ENCODE measurements at regions not wholly inside any gene's neighbourhood (a gene's known extent, or its start where the extent isn't known, plus 50 kb on each side); places are given as distances from the start of the nearest gene placed in this dataset.
"Not testable (repeated sequence)": the region's sequence is repeated elsewhere in the genome, so short reads cannot be mapped to it uniquely, and the experiment has no call there.

- DNase-seq (ENCODE audit: low read depth in 2 of 2), result no peak
Observed at GRCh38 chr3:105278688-105279087, 88.0 kb upstream of the ALCAM start.

DNA sequence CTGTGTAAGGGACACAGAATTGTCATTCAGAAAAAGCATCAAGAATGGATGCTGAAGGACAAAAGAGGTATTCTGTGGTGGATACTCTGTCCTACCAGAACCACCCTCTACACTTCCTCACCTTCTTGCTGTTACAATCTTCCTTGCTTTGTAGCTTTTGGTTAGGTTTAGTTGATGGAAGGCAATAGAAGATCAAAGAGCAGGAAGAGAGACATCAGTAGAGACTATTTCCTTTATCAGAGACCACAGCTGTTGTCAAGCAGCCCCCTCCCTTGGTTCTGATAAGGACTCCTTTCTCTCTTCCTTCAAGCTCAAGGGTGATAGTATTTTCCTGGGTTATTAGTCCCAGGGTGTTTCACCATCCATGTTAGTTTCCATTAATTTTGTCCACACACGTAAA, 84.7 kb upstream of the ALCAM start:
- DNase-seq (ENCODE audit: low read depth in 2 of 2), result no peak

GRCh38 chr3:105284876-105285275, 81.8 kb upstream of the ALCAM start:
- no peak for DNase-seq (ENCODE audit: low read depth in 2 of 2)

GRCh38 chr3:105285653-105286241, 81.0 kb upstream of the ALCAM start:
- no peak for DNase-seq (ENCODE audit: low read depth in 2 of 2)

- DNase-seq (ENCODE audit: low read depth in 2 of 2), result no peak
Observed at GRCh38 chr3:105293441-105293840, 73.3 kb upstream of the ALCAM start.

DNA sequence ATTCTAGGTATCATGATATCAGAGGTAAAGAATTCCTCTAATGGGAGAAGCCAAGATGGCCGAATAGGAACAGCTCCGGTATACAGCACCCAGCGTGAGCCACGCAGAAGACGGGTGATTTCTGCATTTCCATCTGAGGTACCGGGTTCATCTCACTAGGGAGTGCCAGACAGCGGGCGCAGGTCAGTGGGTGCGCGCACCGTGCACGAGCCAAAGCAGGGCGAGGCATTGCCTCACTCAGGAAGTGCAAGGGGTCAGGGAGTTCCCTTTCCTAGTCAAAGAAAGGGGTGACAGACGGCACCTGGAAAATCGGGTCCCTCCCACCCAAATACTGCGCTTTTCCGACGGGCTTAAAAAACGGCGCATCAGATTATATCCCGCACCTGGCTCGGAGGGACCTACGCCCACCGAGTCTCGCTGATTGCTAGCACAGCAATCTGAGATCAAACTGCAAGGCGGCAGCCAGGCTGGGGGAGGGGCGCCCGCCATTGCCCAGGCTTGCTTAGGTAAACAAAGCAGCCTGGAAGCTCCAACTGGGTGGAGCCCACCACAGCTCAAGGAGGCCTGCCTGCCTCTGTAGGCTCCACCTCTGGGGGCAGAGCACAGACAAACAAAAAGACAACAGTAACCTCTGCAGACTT, 70.4 kb upstream of the ALCAM start:
- not testable (repeated sequence) for DNase-seq (ENCODE audit: low read depth in 2 of 2)

DNA sequence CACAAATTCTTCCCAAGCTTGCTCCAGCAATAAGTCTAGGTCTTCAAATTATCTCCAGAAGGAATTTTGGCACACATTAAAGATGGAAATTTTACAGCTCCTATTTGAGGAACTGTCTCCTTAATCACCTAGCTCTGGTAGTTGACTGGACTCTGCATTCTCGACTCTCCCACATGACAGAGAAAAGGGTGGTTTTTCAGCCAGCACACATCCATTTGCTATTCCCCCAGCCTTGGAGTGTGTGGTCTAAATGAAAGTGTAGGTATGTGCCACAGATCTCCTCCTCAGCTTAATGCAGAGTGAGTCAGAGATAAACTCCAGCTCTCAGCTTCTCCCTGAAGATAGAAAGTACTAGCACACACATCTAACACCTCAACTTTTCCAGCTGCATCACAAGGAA, 62.2 kb upstream of the ALCAM start:
- DNase-seq (ENCODE audit: low read depth in 2 of 2), result peak; percentile 24 to 40

- no peak for DNase-seq (ENCODE audit: low read depth in 2 of 2)
Observed at GRCh38 chr3:105315144-105315543, 51.6 kb upstream of the ALCAM start.

DNA sequence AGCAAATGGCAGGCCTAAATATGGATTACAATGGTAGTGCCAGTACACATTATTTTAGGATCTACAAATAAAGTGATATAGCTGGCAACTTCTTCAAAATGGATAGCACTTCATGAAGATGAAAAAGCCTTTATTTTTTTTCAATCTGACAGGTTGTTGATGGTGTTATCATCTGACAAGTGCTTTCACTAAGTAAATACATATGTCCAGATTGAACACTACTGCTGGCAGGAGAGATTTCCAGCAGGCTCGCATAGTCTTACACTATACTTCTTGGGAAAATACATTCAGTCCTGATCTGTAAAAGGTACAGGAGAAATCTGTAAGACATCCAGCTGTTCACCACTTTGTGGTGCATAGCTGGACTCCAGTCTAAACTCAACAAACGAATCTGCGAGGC, 50.9 kb upstream of the ALCAM start:
- DNase-seq (ENCODE audit: low read depth in 2 of 2), result no peak

- no peak for DNase-seq (ENCODE audit: low read depth in 2 of 2)
Observed at GRCh38 chr3:105316331-105316730, 50.4 kb upstream of the ALCAM start.

Measured in fibroblast of skin of left biceps (primary cell).